ENCODE measurements at regions not wholly inside any gene's neighbourhood (a gene's known extent, or its start where the extent isn't known, plus 50 kb on each side); places are given as distances from the start of the nearest gene placed in this dataset.
"Not testable (repeated sequence)": the region's sequence is repeated elsewhere in the genome, so short reads cannot be mapped to it uniquely, and the experiment has no call there.

DNA sequence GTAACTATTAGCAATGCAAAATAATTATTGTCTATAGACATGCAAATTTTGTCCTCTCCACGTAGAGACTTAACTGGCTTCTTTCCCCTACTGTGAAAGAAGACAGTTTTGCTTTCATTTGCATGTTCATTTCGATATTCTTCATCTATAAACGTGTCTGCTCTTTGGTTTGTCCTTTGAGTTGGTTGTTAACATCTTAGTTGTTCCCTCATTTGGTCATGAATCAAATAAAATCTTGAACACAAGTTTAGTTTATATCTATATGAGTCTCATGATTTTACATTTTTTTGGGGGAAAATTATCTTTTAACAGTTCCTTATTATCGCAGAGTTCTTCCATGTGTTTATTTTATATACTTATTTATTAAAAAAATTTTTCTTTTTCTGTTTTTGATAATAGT, 214.4 kb downstream of the UTP18 start:
- CTCF ChIA-PET, result no interaction called here
- no TSS peak for BruUV-seq (replicated peaks)
- Mint-ChIP-seq H3K36me3 (ENCODE audit: insufficient read depth, unreplicated experiment) (no peaks in the 10 kb centered on the region), H3K9me3 (ENCODE audit: low read depth, unreplicated experiment) (no peaks in the 10 kb centered on the region), H3K27me3 (ENCODE audit: unreplicated experiment) (peaks cover 90% of the 10 kb centered on the region), H3K27ac (ENCODE audit: unreplicated experiment) (no peak overlapping the region), H3K4me1 (ENCODE audit: low read depth, unreplicated experiment) (no peaks in the 10 kb centered on the region), H3K4me3 (ENCODE audit: low read depth, unreplicated experiment) (no peak overlapping the region)
- TF ChIP-seq, protein P1, sequence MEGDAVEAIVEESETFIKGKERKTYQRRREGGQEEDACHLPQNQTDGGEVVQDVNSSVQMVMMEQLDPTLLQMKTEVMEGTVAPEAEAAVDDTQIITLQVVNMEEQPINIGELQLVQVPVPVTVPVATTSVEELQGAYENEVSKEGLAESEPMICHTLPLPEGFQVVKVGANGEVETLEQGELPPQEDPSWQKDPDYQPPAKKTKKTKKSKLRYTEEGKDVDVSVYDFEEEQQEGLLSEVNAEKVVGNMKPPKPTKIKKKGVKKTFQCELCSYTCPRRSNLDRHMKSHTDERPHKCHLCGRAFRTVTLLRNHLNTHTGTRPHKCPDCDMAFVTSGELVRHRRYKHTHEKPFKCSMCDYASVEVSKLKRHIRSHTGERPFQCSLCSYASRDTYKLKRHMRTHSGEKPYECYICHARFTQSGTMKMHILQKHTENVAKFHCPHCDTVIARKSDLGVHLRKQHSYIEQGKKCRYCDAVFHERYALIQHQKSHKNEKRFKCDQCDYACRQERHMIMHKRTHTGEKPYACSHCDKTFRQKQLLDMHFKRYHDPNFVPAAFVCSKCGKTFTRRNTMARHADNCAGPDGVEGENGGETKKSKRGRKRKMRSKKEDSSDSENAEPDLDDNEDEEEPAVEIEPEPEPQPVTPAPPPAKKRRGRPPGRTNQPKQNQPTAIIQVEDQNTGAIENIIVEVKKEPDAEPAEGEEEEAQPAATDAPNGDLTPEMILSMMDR (IDR thresholded peaks at IDR 0.05; ENCODE audit: unreplicated experiment), result no peak
- no peak for DNase-seq
- intact Hi-C loops (cut with micrococcal nuclease; ENCODE audit: unreplicated experiment), result no loop called here

- Mint-ChIP-seq H3K27ac (ENCODE audit: unreplicated experiment) (no peak overlapping the region), H3K36me3 (ENCODE audit: insufficient read depth, unreplicated experiment) (no peaks in the 10 kb centered on the region), H3K27me3 (ENCODE audit: unreplicated experiment) (peaks cover 100% of the 10 kb centered on the region), H3K4me1 (ENCODE audit: low read depth, unreplicated experiment) (no peaks in the 10 kb centered on the region), H3K9me3 (ENCODE audit: low read depth, unreplicated experiment) (peaks cover 2% of the 10 kb centered on the region), H3K4me3 (ENCODE audit: low read depth, unreplicated experiment) (no peak overlapping the region)
- CTCF ChIA-PET, result no interaction called here
- TF ChIP-seq, protein P1 (IDR thresholded peaks at IDR 0.05; ENCODE audit: unreplicated experiment), result no peak
- DNase-seq, result no peak
- BruUV-seq (replicated peaks), result no TSS peak
- intact Hi-C loops (cut with micrococcal nuclease; ENCODE audit: unreplicated experiment), result no loop called here
Measured at GRCh38 chr17:51475730-51476129, 215.4 kb downstream of the UTP18 start.

GRCh38 chr17:51479303-51479702, 219.0 kb downstream of the UTP18 start:
- no TSS peak for BruUV-seq (replicated peaks)
- CTCF ChIA-PET, result interaction anchor here (0.8 to 2.0 kb wide), 3 partner anchors 9 to 105 kb away, joined by 3 to 6 read pairs (median 5); no protein-coding TSS in a partner anchor
- TF ChIP-seq, protein P1 (IDR thresholded peaks at IDR 0.05; ENCODE audit: unreplicated experiment), result no peak
- no peak for DNase-seq
- H3K9me3 Mint-ChIP-seq (ENCODE audit: low read depth, unreplicated experiment), result peaks cover 3% of the 10 kb centered on the region
- H3K27me3 Mint-ChIP-seq (ENCODE audit: unreplicated experiment), result peaks cover 74% of the 10 kb centered on the region
- H3K4me1 Mint-ChIP-seq (ENCODE audit: low read depth, unreplicated experiment), result no peaks in the 10 kb centered on the region
- no peak overlapping the region for H3K4me3 Mint-ChIP-seq (ENCODE audit: low read depth, unreplicated experiment)
- H3K27ac Mint-ChIP-seq (ENCODE audit: unreplicated experiment), result no peak overlapping the region
- intact Hi-C loops (cut with micrococcal nuclease; ENCODE audit: unreplicated experiment), result no loop called here
- H3K36me3 Mint-ChIP-seq (ENCODE audit: insufficient read depth, unreplicated experiment), result no peaks in the 10 kb centered on the region

- peaks cover 64% of the 10 kb centered on the region for H3K27me3 Mint-ChIP-seq (ENCODE audit: unreplicated experiment)
- H3K4me1 Mint-ChIP-seq (ENCODE audit: low read depth, unreplicated experiment), result no peaks in the 10 kb centered on the region
- CTCF ChIA-PET, result no interaction called here
- DNase-seq, result no peak
- intact Hi-C loops (cut with micrococcal nuclease; ENCODE audit: unreplicated experiment), result no loop called here
- no peaks in the 10 kb centered on the region for H3K36me3 Mint-ChIP-seq (ENCODE audit: insufficient read depth, unreplicated experiment)
- peaks cover 3% of the 10 kb centered on the region for H3K9me3 Mint-ChIP-seq (ENCODE audit: low read depth, unreplicated experiment)
- TF ChIP-seq, protein P1 (IDR thresholded peaks at IDR 0.05; ENCODE audit: unreplicated experiment), result no peak
- no peak overlapping the region for H3K4me3 Mint-ChIP-seq (ENCODE audit: low read depth, unreplicated experiment)
- no peak overlapping the region for H3K27ac Mint-ChIP-seq (ENCODE audit: unreplicated experiment)
- BruUV-seq (replicated peaks), result no TSS peak
Measured at GRCh38 chr17:51481370-51481769, 221.0 kb downstream of the UTP18 start.

DNA sequence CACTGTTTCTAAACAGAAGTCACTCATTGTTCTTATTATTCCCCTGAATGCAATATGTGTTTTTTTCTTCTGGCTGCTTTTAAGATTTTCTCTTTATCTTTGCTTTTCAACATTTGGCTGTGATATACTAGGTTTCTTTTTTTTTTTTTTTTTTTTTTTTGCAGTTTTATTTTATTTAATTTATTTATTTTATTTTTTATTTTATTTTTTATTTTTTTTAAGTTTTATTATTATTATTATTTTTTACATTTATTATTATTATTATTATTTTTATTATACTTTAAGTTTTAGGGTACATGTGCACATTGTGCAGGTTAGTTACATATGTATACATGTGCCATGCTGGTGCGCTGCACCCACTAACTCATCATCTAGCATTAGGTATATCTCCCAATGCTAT, 221.9 kb downstream of the UTP18 start:
- BruUV-seq (replicated peaks), result not testable (repeated sequence)

More for the DNA sequence above, 221.9 kb downstream of the UTP18 start:
- H3K27me3 Mint-ChIP-seq (ENCODE audit: unreplicated experiment), result peaks cover 58% of the 10 kb centered on the region
- H3K27ac Mint-ChIP-seq (ENCODE audit: unreplicated experiment); DNase-seq; CTCF ChIA-PET; H3K9me3 Mint-ChIP-seq (ENCODE audit: low read depth, unreplicated experiment); intact Hi-C loops (cut with micrococcal nuclease; ENCODE audit: unreplicated experiment); H3K36me3 Mint-ChIP-seq (ENCODE audit: insufficient read depth, unreplicated experiment); H3K4me3 Mint-ChIP-seq (ENCODE audit: low read depth, unreplicated experiment); H3K4me1 Mint-ChIP-seq (ENCODE audit: low read depth, unreplicated experiment): not testable (repeated sequence)
